GM12872 (cell line): ENCODE measurements at regions not wholly inside any gene's neighbourhood (a gene's known extent, or its start where the extent isn't known, plus 50 kb on each side); places are given as distances from the start of the nearest gene placed in this dataset.

Experiments used
- TF ChIP-seq, protein P1 (sequence below): IDR thresholded peaks from 3 replicates; pipeline ENCODE4 v1.5.1; 2011; ENCODE audit warnings: low read depth, mild to moderate bottlenecking, low read length, moderate library complexity; ENCODE audit not compliant: insufficient read depth

GRCh38 chr3:178263236-178263916 is 272.9 kb upstream of the KCNMB2 start:
- TF ChIP-seq, protein P1, sequence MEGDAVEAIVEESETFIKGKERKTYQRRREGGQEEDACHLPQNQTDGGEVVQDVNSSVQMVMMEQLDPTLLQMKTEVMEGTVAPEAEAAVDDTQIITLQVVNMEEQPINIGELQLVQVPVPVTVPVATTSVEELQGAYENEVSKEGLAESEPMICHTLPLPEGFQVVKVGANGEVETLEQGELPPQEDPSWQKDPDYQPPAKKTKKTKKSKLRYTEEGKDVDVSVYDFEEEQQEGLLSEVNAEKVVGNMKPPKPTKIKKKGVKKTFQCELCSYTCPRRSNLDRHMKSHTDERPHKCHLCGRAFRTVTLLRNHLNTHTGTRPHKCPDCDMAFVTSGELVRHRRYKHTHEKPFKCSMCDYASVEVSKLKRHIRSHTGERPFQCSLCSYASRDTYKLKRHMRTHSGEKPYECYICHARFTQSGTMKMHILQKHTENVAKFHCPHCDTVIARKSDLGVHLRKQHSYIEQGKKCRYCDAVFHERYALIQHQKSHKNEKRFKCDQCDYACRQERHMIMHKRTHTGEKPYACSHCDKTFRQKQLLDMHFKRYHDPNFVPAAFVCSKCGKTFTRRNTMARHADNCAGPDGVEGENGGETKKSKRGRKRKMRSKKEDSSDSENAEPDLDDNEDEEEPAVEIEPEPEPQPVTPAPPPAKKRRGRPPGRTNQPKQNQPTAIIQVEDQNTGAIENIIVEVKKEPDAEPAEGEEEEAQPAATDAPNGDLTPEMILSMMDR, result no peak

- TF ChIP-seq, protein P1, result no peak
These were observed 268.9 kb upstream of the KCNMB2 start for GRCh38 chr3:178267158-178267844.

DNA sequence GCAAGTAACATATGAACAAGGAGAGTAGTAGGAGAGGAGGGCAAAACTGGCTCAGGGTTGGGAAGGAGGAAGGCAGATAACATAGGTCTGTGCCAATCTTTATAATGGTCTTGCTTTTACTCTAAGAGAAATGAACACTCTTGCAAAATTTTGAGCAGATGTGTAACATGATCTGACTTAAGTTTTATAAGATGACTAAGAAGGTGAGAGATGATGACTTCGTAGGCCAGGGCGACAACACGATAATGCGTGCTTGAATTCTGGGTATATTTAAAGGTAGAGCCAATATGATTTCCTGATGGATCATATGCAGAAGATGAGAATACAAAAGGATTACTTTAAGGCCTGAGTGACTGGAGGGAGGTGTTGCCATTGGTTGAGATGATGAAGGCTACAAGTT is 265.4 kb upstream of the KCNMB2 start:
- TF ChIP-seq, protein P1, result no peak

DNA sequence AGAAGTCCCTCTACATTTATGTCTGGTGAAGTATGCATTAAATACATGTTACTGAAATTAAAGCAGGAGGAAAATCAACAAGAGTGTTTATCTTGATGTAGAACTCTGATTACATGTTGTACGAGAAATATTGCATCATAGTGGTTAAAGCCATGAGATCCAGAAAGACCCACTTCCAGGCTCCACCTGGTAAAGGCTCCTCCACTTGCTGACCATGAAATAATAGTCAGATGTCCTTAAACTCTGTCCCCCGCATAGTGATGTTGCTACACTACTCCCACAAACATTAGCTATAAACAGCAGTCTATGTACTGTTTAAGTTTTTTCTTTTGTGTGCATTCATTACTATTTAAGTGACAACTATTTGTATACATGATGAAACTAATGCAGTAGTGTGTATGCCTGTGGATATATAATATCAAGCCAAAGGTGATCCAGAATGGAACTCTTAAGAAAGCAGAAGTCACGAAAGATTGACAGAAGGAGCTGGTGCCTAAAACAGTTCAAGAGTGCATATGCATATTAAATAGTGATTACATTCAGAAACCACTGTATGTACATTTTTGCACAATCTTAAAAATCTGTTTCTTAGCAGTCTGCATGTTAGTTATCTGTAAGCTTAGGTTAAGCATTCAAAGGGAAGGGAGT is 264.4 kb upstream of the KCNMB2 start:
- TF ChIP-seq, protein P1, result no peak

GRCh38 chr3:178272841-178273240 is 263.4 kb upstream of the KCNMB2 start:
- TF ChIP-seq, protein P1, result no peak

- TF ChIP-seq, protein P1, result no peak
These were observed 261.5 kb upstream of the KCNMB2 start for GRCh38 chr3:178274711-178275110.

DNA sequence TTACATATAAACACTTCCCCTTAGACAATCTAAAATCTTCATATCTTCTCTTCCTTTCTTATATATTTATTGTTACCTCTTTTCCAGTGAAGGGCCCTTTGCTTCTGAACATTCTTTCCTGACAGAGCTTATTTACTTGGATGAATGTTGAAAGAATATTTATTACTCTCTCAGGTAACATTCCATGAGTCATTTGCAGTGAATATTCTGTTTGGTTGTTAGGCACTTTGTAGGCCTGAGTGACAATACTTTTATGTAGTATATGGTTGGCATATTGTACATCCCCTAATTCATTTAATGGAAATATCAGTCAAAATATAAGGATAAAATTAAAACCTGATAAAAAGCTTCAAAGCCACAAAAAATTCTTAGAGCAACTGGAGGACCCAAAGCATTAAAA is 260.9 kb upstream of the KCNMB2 start:
- TF ChIP-seq, protein P1, result no peak
